Stimulated activated CD8-positive, alpha-beta memory T cell treated with anti-CD3 and anti-CD28 coated beads, Interleukin-7, amount 100 ng/mL, for 48 hours (primary cell): ENCODE measurements at regions not wholly inside any gene's neighbourhood (a gene's known extent, or its start where the extent isn't known, plus 50 kb on each side); places are given as distances from the start of the nearest gene placed in this dataset.
"Not testable (repeated sequence)": the region's sequence is repeated elsewhere in the genome, so short reads cannot be mapped to it uniquely, and the experiment has no call there.

Experiments
- DNase-seq, 2 donors: peaks; one replicate each; pipeline ENCODE4 v3.0.0-alpha.2; 2020; ENCODE audit warnings: low read depth in 1 of 2; ENCODE audit errors: extremely low read depth in 1 of 2

DNA sequence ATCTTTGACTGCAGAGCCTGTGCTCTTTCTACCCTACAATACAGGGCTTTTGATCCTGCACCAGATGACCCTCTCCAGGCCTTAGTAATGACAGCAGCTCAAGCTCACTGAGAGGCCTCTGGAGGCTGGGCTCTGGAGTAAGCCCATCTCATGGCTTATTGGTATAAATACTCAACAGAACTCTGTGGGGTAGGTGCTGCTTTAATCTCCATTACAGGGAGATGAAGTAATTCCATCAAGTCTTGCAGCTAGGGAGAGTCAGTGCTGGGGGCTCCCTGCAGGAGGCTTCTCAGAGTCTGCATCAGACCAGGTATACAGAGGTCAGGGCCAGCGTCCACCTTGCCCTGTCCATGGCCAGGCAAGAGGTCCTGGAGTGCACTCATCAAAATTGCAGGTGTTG, 89.2 kb upstream of the SLC6A11 start:
- no peak for DNase-seq

DNA sequence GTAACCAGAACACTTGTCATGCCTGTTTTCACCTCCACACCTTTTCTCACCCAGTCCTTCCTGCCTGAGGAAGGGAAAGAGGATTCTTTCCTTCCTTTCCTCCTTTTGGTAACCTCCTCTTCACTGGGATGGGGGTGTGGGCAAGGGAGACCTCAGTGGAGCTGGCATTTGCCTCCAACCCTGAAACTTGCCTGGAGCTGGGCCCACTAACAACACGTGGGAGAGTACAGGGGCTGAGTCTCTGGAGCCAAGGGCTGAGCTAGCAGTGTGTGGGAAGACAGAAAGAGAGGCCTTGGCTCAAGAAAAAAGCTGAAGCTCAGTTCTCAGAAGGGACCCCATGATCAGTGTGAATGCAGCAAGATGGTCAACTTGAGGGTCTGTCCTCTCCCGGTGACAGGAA, 86.6 kb upstream of the SLC6A11 start:
- no peak for DNase-seq

DNA sequence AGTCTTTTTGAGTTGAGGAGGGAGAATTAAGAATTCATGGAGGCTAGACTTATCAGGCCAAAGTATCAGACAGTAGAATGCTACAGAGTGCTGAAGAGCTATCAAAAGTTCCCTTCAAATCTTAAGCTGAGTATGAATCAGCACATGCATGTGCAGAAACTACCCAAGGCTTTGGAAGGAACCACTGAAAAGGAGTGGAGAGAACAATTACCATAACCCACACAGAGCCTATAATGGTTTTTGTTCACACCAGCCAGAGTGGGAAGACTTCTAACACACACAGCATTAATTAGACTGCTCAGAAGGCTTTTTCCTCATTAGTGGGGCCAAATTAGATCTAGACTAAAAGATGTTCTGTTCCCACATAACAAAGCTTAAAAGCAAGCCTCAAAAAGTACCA, 83.7 kb upstream of the SLC6A11 start:
- no peak for DNase-seq

DNA sequence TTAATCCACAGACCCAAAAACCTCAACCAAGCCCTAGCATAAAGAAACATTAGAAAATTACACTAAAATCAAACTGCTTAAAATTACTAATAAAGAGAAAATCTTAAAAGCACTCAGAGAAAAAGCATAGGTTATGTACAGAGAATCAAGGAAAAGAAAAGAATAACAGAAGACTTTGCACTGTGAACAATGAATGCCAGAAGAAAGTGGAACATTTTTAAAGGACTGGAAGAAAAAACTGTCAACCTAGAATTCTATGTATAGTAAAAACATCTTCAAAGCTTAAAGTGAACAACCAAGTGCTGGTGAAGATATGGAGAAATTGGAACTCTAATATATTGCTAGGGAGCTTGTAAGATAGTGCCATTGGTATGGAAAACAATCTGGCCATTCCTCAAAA, 82.7 kb upstream of the SLC6A11 start:
- DNase-seq = no peak

DNA sequence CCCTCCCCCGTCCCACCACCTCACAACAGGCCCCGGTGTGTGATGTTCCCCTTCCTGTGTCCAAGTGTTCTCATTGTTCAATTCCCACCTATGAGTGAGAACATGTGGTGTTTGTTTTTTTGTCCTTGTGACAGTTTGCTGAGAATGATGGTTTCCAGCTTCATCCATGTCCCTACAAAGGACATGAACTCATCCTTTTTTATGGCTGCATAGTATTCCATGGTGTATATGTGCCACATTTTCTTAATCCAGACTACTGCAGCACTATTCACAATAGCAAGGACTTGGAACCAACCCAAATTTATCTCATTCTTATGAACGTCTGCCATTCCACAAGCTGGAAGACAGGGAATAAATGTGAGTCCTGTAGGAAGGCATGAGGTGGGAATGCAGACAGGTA, 79.6 kb upstream of the SLC6A11 start:
- DNase-seq = not testable (repeated sequence)

DNA sequence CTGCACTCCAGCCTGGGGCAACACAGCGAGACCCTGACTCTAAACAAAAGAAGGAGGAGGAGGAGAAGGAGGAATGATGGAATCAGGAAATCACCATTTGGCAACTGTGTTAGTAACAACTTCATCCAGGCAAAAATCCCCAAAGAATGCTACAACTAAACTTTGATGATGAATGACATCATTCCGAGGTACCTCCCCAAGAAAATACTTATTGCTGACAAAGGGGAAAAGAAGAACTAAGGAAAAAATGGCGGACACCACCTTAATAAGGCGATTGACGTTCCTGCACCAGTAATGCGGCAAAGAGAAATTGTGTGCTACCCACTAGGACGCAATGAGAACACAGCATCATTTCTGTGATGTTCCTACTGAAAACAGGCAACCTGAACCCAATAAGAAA, 78.2 kb upstream of the SLC6A11 start:
- no peak for DNase-seq

DNA sequence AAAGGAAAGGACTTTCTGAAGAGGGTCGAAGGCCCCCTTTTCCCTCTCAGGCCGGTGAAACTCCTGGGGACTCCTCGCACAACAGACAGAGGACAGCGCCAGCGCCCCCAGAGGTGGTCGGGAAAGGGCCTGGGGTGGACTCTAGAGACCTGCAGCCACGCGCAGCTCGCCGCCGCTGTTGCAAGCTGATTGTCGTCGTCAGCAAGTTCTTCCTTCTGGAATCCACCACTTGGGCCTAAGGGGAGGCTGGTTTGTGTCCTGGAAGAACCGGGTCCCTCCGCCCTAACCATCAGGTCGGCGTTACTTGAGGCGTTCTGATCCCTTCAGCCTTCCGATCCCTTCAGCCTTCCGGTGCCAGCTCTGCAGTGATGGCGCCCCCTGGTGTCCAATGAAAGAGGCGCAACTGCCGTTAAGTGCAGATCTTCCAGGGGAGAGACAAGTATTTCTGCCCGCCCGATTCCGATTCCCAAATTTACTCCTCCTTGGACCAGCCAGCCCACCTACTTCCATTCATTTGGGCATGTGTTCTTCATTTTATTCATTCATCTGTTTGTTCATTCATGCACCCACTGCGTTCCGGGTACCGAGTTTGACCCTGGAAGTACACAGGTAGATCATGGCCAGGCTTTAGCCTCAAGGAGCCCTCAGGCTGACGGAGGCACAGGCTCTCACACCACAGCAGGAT, 77.2 kb upstream of the SLC6A11 start:
- DNase-seq = peak; percentile 33 to 41

DNA sequence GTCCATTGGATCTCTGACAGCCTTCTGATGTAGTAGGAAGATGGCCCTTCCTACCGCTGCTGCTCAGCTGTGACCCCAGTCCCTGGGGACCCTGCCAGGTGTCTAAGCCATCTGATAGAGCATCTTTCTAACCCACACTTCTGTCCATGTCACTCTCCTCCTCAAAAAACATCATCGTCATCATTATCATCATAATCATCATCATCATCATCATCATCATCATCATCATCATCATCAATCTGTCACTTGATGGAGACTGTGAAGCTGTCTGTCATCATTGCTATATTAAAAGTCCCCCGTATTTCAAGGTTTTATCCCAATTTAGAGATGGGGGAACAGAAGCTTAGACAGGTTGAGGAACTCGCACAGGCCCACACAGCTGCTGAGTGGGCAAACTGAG, 75.1 kb upstream of the SLC6A11 start:
- DNase-seq = no peak

DNA sequence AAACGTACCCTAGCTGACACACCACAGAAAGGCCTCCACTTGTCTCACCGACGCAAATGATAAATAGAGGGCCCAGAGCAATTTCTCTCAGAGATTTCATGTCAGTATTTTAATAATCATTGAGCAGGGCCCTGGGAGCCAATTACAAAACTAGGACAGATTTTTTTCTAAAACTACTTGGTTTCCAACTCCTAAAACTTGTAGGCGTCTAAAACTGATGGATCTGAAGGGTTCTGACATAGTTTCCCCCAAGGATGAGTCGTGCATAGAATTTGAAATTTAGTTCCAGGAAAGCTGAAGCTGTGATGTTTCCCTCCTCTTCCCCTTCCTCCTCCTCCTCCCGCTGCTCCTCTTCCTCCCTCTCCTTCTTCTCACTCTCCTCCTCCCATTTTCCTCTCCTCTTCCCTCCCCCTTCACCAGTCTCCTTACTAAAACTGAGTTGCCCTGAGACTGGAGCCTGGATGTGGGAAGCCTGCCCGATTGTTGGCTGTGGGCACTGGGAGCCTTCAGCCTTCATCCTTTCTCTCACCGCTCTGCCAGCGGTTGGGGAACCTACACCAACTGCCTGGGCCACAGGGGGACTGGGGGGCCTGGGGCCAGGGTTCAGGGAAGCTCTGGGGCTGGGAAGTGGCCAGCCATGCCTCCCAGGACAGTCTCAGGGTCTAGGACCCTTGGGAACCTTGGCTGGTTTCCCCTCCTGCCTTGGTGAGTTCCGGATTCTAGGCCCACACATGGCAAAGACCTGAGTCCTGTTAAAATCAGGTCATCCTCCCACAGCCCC, 73.9 kb upstream of the SLC6A11 start:
- DNase-seq = no peak

DNA sequence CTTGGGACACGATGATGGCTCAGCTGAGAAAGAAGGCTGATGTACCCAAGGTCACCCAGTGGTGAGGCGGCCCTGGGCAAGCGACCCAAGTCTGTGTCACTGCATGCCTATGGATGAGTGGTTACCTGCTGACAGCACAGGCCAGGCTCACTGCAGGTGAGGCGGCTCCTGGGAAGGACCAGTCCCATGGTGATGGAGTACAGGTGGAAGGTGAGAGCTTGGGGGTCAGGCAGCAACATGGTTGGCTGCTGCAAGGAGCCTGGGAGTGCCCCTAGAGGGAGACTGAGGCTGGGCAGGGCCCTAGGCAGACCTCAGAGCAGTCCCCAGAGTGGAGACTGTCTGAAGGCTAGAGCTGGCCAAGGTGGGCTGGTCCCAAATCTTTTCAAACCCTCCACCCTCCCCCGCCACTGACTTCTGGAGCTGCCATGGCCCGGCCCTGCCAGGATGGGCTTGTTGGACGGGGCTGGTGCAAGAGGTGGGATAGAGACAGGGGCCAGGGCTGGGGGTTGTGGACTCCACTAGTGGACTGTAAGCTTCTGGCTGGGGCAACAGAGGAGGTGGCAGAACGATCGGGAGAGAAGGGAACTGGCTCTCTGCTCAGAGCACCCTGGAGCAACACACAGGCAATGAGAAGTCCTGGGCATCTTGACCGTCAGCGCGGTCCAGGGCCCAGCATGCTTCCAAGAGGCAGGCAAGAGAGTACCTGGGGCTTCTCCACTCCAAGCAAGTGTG, 72.5 kb upstream of the SLC6A11 start:
- DNase-seq = no peak

DNA sequence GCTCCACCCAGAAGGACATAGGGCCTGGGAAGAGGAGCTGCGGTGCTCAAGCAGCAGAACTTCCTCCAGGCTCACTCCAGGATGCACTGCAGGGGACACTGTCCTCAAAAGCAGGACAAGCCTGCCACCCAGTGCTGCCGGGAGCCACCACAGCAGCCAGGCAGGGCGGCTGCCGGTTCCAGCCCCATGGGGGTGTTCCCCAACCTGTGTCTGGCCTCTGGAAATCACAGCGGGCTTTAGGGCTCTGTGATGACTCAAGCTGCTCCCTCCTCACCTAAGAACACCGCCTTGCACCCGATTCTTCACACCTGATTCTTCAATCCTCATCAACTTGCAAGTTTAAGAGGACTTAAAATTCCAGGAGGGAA, 71.9 kb upstream of the SLC6A11 start:
- DNase-seq = no peak

DNA sequence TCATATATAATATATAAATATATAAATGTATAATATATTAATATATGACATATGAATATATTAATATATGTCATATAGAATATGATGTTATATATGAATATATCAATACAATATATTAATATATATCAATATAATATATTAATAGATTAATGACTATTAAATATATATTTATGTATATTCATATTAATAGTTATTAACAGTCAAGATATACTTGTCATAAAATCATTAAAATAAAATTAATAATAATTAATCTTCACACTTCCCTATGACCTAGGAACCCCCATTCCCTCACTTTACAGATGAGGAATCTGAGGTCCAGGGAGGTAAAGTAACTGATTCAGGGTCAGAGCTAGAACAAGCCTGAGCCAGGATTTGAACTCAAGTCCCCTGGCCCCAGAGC, 70.6 kb upstream of the SLC6A11 start:
- DNase-seq = no peak

DNA sequence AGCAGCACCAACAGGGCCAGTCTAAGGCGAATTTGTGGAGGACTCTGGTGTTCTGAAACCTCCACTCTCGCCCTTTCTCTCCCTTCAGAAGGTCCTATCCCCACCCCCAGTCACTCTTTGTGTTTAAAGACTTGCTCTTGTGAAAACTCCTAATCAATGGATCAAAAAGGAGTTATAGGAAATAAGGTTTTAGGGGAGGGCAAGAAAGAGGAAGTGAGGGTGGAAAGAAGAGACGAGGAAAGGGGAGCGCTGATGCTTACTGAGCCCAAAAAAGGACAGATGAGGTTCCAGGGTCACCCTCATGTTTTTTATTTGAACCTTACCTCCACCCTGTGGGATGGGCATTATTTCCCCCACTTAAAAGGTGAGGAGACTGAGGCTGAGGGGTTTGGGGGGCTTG, 70.0 kb upstream of the SLC6A11 start:
- DNase-seq = no peak

DNA sequence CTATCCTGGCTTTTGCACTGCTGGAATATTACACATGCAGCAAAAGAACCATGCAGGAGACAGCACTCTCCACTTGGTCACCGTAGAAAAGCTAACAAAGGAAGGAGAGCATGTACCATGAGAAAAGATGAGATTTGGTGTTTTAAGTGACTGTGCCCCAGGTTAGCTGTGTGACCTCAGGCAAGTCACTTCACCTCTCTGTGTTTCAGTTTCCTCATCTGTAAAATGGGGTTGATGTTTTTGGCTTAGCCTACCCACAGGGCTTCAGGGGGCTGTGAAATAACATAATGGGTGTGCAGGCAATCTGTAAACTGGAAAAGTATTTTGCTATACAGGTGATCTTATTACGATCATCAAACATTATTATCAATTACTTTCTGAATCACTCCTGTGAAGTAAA, 69.3 kb upstream of the SLC6A11 start:
- no peak for DNase-seq

DNA sequence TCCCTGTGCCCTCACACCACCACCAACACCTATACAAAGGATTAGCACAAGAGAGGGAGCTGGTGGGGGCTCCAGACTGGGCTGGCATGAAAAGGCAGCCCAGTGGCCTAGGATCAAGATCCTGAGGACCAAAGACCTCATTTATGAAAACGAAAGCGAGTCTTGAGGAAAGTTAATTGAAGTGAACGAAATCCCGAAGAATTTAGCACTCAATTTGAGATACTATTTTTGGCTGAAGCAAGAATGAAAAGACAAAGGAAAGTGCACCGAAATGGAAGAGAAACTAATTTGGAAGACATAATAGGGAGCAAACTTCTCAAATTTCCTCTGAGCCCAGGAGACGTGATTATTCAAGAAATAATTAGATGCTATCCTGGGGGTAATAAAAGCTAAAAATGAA, 68.7 kb upstream of the SLC6A11 start:
- no peak for DNase-seq

DNA sequence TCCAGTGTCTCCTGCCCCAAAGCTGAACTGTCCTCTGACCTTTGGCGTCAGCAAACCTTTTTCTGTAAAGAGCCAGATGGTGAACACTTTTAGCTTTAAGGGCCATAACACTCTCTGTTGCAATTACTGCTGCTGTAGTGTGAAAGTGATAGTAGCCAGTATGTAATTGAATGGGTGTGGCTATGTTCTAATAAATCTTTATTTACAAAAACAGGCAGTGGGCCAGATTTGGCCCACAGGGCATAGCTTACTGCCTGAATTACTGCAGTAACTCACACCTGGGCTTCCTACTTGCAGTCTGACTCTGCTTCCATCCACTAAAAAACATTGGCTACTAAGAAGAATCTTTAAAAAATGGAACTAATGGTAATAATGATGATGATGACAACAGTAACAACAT, 68.0 kb upstream of the SLC6A11 start:
- no peak for DNase-seq

DNA sequence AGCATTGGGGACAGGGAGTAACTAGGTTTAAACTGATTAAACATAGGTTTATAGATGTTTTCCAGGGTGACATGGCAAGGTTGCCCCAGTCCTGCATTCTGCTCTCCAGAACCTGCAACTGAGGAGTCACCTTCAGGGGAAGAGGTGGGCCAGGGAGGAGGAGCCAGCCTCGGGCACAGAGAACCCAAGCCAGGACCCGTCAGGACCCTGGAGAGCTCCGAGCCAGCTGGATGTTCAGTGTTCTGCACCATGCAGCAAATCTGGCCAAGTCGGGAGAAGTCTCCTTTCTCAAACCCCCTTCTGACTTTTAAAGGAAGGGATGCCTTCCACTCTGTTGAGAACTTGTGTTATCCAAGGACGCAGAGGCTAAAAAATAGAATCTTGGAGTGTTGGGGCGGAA, 62.1 kb upstream of the SLC6A11 start:
- peak in 1 of 2 donors; percentile 13 for DNase-seq

DNA sequence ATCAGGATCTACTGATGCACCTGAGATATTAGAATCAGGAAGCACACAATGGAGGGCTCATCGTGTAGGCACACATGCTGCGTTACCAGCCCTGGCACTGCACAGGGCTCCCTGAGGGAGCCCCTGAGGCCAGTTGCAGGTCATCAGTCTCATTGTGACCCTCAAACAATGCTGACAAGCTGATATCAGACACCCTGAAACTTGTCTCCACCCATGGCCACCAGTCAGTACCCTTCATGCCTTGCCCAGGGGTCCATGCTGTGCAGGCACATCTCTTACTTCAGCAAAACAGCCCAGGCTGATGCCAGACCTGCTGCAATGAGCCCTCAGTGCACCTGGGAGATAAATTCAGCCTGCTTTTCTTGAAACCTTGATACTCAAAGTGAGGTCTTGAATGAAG, 59.5 kb upstream of the SLC6A11 start:
- no peak for DNase-seq

DNA sequence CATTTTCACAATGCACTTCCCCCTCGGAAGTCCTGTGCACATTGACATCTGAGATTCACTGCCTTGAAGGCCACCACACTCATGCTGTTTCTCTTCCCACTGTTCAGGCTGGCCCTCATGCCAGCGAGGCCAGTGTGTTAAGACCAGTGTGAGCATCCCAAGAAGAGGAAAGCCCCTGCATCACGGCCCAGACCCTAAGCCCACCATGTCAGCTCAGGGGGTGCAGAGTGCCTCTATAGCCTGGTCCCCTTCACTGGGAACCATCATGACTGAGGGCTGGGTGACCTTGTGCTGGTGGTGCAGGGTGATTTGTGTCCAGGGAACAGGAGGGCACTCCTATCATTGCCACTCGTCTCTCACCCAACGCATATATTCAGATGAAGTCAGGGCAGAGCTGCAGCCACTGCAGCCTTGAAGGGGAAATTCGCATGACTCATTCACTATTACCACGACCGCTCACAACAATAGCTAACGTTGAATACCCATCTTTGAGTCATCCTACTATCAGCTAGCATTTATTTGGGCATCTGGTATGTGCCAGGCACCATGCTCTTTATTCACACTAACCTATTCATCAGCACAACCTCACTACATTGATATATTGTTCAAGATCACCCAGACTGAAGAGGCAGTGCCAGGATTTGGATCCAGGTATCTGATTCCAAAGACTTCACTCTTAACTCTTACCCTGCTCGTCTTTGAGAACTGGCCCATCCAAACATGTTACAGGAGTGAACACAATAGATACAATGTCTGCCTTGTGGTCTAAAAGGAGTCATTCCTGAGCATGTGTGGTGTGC, 58.8 kb upstream of the SLC6A11 start:
- DNase-seq = peak in 1 of 2 donors; percentile 20

DNA sequence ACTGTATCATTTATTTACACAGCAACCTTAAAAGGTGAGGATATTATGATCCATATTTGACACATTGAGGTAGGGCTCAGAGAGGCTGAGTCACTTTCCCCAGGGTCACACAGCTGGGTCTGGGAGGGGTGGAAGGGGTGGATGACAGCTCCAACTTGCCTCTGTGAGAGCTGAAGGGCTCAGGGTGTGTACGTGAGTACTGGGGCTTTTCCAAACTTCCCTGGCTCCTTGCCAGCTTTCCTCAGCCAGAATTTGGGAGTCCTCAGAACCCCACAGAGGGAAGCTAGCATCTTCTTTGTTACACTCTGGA, 58.3 kb upstream of the SLC6A11 start:
- DNase-seq = peak in 1 of 2 donors; percentile 49

DNA sequence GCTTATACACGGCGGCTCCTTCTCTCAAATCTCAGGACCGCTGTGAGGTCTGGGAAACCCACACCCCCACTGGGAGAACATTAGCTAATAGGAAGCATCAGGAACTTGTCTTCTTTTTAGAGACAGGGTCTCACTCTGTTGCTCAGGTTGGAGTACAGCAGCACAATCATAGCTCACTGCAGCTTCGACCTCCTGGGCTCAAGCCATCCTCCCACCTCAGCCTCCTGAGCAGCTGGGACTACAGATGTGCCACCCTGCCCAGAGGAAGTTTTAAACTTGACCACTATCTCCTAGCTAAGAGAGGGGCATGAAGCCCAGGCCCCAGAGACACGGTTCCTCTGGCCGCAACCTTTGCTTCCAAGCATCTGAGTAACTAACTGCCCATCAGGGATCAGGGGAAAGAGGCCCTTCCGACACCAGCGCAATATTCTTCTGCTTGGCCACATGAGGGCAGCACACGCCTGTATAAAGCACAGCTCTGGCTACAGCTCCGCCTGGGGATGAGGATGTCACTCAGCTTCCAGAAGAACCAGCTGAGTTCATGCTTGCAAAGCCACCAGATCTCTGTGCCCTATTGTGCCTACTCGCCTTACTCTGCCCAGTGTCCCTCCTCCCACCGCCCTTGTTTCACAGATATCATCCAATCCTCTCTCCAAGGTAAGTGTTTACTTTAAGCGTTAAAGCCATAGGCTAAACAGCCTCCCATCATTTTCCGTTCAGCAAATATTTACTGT, 57.6 kb upstream of the SLC6A11 start:
- DNase-seq = no peak
